NOMO-1 treated with DMSO at 0.1 percent for 48 hours (cell line): ENCODE measurements at regions not wholly inside any gene's neighbourhood (a gene's known extent, or its start where the extent isn't known, plus 50 kb on each side); places are given as distances from the start of the nearest gene placed in this dataset.
A peak's percentile ranks its signal among the peaks of the same experiment; 100 is the strongest.

Experiments
- DNase-seq: peaks from one replicate; lab custom pipeline; 2025; ENCODE audit not compliant: unreplicated experiment; lab: John Stamatoyannopoulos, UW

DNA sequence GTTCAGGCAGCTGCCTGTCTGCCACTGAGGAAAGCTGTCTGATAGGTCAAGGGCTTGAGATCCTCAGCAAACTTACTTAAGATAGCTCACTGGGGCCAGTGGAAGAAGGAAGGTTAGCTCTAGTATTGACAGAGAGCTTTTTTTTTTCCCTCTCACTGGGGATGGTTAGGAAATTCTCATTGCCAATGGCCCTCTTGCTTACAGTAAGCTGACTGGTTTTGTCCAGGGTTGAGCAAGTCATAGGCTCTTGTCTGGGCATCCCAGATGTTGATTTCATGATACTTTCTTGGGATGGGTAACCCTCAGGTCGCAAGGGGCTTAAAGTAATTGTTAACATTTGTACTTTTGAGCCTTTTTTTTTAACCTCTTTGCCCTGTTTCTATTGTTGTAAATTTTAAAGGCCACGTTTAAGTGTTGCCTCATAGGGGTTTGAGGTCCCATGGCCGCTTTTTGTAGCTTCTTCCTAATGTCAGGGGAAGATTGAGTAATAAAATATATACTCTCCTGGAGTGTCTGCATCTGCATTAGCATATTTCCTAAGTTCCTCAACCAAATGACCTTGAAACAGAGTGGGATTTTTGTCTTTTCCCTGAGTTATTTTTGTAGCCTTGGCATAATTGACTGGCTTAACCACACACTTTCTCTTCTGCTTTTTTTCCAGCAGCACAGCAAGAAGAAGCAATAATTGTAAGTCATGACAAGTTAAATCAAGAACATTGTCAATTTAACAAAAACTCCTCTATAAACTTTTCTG lies 716.0 kb downstream of the LRFN5 start:
- peak; percentile 95 for DNase-seq

DNA sequence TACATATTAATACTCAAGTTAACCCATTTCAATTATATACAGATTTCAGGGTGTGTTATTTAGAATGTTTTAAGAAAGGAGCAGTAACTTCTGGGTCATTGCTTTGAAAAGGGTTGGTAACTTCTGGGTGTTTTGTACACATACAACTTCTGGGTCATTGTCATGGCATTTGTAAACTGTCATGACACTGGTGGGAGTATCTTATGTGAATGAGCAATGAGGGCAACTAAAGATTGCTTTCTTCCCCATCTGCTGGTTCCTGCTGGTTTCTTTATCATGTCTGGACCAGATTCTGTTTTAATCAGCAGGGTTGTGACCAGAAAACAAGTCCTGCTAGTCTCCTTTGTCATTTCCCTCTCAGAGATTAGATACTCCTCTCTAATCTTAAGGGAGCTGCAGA lies 713.3 kb downstream of the LRFN5 start:
- DNase-seq, result no peak

DNA sequence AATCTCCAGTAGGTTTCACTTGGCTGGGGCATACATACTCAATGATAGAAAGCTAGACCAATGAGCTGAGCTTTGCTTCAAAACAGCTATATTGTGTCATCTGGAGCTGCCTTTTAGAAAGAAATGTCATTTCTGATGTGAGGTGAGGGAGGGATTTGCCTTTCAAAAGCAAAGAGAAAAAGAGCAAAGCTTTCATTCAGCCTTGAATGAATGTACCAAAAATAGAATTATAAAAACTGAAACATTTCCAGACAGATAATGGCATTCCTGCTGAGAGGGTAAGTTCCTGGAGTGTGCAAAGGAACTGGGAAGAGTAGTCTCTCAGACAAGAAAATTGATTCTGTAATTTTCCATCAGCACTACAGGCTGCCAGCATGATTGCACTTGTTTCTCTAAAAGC lies 710.0 kb downstream of the LRFN5 start:
- DNase-seq, result no peak

DNA sequence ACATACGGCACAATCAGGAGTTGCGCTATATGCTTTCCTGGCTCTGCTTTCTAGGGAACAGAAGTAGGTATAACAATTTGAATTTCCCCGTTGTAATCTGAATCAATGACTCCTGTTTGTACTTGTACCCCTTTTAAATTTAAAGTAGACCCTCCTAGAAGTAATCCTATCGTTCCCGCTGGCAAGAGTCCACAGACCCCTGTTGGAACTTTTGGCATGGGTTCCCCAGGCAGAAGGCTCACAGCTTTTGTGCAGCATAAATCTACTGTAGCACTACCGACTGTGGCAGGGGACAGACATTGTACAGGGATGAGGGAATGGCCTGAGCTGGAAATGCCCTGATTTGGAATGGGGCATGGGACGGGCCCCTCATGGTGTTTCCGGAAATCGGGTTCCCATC lies 705.2 kb downstream of the LRFN5 start:
- no peak for DNase-seq

DNA sequence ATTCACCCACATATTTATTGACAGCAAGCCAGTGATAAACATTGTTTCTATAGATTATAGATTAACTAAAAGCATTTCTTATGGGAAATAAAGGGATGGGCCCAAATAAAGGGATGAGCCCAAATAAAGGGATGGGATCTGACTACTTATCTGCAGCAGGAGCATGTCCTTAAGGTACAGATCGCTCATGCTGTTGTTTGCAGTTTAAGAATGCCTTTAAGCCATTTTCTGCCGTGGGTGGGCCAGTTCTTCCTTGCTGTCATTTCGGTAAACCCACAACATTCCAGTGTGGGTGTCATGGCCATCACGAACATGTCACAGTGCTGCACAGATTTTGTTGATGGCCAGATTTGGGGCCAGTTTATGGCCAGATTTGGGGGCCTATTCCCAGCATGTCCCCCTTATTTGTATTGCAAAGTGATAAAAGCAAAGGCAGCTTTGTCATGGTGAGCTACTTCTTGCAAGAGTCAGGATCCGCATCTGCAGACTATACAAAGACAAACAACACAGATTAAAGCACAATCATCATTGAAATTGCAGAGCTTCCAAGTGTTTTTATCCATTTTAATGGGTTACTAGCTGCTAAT lies 700.7 kb downstream of the LRFN5 start:
- DNase-seq, result no peak

DNA sequence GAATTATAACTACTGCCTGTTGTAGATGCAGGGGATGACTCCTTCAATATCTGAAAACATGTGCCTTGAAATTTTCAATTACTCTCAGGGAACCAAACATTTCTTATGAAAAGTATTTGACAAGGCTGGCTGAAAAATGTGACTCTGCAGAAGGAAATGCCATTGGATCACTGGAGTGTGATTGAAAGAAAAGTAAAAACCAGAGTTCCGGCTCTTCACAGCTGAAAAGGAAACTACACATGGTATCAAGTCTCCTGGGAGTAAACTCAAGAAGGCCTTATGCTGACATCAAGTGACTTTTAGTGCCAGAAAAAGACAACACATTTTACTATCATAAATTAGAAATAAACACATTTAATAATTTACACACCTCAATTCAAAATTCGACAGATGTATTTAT lies 693.0 kb downstream of the LRFN5 start:
- no peak for DNase-seq

DNA sequence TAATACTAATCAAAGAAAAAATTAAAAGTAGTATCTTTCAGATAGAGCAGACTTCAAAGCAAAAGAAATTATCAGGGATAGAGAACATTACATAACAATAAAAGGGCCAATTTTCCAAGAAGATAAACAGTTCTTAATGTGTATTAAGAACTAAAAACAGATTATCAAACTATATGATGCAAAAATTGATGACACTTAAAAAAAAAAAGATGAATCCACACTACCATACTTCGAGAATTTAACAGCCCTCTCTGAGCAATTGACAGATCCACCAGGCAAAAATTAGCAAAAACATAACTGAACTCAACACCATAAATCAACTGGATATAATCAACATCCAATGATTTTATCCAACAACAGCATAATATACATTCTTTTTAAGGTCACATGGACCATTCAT lies 686.5 kb downstream of the LRFN5 start:
- no peak for DNase-seq

DNA sequence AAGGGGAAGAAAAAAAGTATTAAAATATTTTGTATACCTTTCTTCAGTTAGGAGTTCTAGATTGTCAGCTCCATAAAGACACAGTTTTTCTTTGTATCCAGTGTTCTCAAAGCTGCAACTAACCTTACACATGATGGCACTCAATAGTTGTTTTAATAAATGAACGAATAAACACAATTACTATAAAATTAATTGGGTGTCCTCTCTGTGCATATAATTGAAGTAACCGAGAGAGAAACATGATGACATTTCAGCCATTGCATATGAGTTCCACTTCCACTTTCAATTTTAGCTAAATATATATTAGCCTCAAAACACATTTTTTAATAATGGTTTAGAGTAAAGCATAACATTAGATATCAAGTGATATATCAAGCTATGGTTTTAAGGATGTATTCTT lies 671.2 kb downstream of the LRFN5 start:
- DNase-seq, result peak; percentile 31

DNA sequence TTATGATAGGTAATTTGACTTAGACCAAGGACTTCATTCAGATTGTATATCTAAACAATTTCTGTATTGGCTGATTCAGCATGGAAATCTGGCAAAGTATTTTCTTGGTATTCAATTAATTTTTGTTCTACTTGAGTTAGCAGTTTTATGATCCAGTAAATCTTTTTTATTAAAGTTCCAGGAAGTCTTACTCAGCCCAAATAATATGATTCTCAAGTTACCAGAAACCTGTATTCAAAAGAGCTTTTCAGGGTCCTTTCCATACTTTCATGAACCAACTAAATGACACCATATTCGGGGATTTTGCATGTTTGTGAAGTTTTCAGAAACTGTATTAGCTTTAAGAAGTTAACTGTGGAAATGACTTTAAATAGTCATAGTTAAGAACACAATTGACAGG lies 662.6 kb downstream of the LRFN5 start:
- no peak for DNase-seq

DNA sequence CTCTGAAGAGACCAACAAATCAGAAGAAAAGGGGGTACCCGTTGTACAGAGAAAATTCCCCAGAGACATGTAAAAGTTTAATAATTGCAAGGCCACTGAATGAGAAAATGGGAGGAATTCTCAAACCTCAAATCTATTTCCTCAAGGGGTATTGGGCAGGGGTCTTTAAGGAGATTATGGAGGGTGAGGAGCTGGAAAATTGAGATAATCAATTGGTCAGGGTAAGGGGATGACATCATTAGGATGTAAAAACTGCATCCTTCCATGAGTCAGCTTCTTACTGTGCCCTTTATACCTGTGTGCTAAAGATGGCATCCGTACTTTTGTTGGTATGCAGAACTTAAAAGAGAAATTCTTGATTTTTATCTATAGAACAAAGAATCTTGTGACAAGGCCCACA lies 641.5 kb downstream of the LRFN5 start:
- DNase-seq, result no peak

DNA sequence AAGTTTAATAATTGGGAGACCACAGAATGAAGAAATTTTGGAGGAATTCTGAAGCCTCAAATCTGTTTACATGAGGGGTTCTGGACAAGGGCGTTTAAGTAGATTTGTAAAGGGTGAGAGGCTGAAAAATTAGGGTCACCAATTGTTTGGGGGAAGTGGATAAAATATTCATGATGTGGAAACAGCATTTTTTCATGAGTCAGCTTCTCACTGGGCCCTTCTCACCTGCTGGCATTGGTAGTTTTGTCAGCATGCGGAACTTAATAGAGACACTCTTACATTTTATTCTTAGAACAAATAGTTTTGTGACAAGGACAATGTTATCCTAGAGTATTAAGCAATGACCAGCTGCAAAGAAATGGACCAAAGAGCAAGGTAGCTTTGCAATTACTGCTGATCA lies 634.4 kb downstream of the LRFN5 start:
- DNase-seq, result no peak

DNA sequence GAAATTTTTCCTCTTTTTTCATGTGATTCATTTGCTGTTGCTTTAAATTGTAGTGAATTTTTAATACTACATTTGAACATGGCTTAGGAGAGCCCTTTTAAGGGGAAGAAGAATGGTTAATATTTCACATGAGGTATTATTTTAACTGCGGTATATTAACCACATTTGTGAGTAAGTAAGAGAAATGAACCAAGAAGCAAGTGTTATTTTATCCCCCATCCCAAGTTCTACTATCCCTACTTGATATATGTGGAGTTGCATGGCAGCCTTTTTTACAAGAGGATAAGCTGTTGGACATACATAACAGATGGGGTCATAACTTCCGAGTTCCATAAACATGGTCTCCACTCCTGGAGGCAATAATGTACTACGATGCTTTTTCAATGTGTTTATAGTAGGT lies 623.3 kb downstream of the LRFN5 start:
- no peak for DNase-seq

DNA sequence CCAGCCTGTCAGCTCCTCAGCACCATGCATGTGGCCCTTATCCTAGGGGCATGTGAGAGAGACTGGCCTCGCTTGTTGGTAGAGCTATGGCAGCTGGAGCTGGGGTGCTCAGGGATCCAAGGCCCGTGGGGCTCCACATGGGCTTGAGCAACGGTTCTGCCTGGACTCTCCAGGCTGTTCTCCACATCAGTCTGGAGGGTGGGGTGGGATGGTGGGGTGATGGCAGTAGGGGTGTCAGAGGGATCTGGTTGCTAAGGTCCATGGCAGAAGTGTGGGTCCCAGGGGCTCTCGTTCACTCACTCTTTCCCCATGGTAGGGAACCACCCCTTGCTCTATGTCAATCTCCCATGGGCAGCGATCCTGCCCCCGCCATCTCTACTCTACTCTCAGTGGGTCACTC lies 622.6 kb downstream of the LRFN5 start:
- DNase-seq, result no peak

DNA sequence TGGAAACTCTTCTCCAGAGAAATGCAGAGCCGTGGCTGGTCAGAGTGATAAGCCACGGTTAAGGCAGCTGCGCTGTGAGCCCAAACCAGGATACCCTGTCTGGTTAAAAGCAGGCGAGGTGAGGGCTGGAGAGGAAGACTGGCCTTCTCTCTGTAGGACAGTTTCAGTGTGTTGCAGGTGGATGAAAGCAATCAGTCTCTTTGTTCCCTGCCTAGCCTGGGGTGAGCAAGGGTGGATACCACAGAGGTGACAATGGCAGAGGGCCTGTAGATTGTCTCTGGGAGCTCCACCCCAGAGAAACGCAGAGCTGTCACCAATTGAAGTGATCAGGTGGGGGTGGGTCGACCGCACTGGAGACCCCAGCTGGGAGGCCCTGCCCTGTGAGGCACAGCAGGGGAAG lies 621.9 kb downstream of the LRFN5 start:
- no peak for DNase-seq

DNA sequence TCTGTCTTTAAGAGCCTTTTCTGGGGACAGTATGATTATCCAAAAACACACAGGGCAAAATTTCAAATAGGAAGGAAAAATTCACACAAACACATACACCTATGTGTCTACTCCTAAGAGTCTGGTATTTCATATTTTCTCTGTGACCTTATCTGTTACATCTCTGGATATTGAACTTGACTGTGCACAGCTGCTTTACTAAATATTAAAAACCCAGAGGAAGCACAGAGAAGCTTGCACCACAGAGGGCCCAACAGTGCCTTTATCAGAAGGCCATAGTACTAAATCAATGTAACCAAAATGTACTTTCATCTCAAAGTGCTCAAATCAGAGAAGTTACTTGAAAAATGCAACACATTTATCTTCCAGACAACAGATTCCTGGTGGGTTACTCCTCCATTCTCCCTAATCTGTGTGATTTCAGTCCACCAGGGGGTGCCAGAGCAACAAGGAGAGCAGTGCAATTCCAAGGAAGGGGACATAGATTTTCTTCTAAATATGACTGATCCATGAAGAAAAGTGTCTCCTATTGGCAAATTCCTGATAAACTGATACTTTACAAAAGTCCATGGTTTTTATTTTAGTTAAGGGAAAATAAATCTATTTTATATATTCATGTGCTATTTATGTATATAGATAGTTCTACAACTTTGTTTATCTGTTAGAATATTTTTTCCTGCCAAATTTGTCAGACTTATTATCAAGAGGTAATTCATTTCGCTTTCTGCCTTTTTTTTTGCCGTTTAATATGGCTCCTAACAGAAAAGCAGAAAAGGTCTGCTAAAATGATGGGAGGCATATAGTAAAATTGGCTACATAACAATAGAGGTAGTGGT lies 617.6 kb downstream of the LRFN5 start:
- DNase-seq, result peak; percentile 11

DNA sequence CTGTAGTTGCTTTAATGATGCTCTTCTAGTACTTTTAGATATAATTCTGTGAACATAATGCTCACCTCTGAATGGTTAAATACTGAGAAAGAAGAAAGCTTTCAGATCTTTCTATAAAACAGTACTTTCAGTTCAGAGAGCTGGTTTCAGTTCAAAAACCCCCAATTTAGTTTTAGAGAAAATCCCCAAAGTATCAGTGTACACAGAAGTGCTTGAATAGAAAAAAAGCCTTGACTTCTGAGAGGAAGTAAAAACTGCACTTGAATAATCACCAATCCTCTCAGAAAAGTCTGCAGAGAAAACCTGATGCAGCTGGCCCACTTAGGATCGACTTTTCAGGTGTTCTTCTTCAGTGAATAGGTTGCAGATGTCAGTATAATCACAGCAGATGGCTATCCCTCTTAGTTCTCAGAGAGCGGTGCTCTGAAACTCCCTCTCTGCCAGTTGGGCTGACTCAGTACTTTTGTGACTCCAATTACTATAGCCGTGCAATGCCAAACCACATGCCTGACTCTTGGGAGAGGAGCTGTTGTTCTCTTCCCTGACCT lies 616.3 kb downstream of the LRFN5 start:
- no peak for DNase-seq

DNA sequence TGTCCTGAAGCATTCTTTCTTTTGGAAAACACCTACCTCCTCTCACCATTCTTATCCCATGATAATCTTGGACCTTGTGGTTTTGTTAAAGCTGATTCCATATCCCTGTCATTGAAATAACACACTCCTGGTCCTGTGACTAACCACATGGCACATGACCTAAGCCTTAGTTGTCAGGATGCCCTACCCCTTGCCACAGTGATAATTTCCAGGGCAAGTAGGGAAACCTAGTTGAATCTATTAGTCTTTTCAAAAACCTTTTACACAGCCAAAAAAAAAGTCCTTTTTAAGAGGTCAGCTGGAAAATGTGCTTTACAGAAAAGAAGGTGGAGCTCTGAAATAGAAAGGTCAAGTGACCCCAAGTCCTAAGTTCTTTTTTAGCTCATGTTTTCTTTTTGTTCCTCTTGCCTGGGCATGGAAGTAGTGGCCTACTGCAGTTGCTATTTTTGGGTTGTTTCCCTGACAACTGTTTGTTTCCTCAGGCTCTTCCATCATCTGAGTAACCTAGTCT lies 608.4 kb downstream of the LRFN5 start:
- peak; percentile 1 for DNase-seq

DNA sequence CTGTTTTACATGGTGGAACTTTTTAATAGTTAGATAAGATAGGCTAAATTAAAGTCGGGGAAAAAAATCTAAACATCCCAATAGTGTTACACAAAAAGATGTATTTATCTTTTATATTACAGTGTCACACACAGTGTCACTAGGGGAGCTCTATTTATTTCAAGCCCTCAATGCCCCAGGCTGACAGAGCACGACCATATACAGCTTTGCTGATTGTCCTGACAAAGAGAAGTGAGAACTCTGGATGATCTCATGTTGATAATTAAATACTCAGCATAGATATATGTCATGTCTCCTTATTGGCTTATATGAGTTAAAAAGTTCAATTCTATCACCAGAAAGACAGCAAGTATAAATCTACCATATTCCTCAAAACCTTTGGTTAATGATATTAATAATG lies 594.3 kb downstream of the LRFN5 start:
- no peak for DNase-seq

DNA sequence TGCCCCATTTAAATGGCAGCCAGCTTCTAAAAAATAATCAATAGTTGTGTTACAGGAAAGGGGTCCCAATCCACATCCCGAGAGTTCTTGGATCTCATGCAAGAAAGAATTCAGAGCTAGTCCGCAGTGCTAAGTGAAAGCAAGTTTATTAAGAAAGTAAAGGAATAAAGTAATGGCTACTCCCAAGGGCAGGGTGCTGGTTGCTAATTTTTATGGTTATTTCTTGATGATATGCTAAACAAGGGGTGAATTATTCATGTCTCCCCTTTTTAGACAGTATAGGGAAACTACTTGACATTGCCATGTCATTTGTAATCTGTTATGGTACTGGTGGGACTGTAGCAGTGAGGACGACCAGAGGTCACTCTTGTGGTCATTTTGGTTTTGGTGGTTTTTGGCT lies 591.3 kb downstream of the LRFN5 start:
- no peak for DNase-seq

DNA sequence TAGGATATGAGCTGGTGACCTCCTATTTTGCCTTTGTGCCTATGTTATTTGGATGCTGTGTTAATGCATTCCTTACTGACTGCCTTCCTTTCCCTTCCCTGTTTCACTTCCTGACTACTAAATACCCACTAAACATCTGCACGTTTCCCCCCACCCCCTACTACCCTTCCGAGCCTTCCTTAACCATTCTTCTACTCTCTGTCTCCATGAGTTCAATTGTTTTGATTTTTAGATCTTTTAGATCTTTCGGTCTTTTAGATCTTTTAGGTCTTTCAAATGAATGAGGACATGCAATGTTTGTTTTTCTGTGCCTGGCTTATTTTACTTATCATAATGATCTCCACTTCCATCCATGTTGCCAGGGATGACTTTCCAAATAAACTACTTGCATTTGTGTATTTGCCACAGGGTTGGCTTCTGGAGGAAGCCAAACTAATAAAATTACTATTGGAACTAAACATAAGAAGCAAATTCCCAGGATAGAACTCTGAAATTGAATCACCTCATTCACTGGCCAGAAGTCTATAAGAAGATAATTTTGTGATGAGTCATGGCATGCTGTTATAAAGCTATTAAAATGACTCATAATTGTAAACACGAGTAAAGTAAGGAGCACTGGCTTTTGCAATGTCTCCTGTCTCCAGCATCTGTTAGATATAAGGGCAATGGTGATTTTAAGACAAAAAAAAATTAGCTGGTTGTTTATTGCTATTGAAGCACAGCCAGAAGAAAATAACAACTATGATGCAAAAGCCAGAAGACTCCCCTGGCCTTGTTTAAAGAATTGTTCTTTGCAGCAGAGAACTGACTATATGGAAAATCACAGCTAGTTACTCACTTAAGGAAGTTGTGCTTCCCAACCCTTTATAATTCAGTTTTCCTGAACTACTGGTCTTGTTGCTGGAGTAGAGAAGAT lies 586.3 kb downstream of the LRFN5 start:
- DNase-seq, result peak; percentile 28

DNA sequence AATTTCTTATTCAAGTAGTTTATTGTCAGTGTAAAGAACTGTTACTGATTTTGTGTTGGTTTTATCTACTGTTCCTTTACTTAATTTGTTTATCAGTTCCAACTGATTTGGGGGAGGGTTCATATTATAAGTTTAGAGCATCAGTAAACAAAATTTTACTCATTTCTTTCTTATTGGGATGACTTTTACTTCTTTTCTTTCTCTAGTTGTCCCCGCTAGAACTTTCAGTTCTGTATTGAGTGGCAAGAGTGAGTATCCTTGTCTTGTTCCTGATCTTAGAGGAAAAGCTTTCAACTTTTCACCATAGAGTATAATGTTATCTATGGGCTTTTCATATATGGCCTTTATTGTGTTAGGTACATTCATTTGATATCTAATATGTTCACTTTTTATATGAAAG lies 584.1 kb downstream of the LRFN5 start:
- no peak for DNase-seq
